ENCODE measurements at regions not wholly inside any gene's neighbourhood (a gene's known extent, or its start where the extent isn't known, plus 50 kb on each side); places are given as distances from the start of the nearest gene placed in this dataset.

- H3K9me2 ChIP-seq (replicated peaks; ENCODE audit: low read depth, low read length): no peaks in the 10 kb centered on the region
- no peak overlapping the region for H2AFZ ChIP-seq (ENCODE audit: low read length)
- H3K4me1 ChIP-seq (ENCODE audit: insufficient read depth, low read length, poor library complexity, severe bottlenecking): peaks cover 70% of the 10 kb centered on the region
Measured at GRCh38 chr3:30350901-30351300, 255.5 kb upstream of the TGFBR2 start.

DNA sequence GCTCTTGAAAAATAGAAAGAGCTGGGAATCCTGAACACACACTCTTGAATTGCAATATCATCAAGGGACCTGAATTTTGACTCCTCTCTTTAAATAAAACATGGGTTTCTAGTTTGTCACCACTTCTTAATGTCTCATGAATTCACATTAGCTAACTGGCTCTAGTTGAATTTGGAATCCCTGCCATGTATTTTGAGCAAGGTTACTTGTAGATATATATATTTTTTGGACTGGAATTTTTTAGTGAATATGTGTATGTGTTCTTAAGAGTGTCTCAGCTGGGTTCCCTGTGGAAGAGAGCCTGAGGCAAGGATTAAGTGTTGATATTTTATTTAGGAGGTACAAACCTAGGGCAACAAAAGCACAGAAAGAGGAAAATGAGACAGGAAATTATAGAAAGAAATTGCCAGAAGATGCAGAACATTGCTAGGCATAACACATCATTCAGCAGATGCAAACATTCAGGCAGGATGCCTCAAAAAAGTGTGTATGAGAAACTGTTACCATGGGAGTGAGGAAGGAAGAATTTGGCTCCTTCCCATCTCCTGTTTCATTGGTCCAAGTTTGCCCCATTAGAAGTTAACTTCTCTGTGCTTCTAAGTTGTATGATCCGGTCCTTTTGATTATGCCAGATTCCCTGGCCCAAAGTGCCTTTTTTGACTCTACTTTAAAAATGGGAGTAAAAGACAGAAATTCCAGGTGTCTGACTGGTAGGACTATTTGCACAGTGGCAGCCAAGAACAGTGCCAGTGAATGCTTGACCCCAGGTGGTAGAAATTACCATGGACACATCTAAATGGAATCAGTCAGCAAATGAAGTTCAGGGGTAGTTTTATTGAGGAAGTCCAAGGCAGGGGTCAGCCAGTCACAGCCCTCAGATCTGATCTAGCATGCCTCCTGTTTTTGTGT lies 253.7 kb upstream of the TGFBR2 start:
- H3K9ac ChIP-seq (ENCODE audit: low read depth, low read length, poor library complexity, severe bottlenecking): no peak overlapping the region
- H3K9me3 ChIP-seq (ENCODE audit: insufficient read depth, low read depth, low read length): no peaks in the 10 kb centered on the region
- H3K9me2 ChIP-seq (replicated peaks; ENCODE audit: low read depth, low read length): no peaks in the 10 kb centered on the region

More at GRCh38 chr3:30350901-30351300, 255.5 kb upstream of the TGFBR2 start:
- H3K4me3 ChIP-seq (ENCODE audit: low read length, poor library complexity, severe bottlenecking): no peak overlapping the region
- H4K20me1 ChIP-seq (ENCODE audit: insufficient read depth, low read length, poor library complexity, severe bottlenecking): no peaks in the 10 kb centered on the region
- H3K9ac ChIP-seq (ENCODE audit: low read depth, low read length, poor library complexity, severe bottlenecking): no peak overlapping the region
- no peaks in the 10 kb centered on the region for H3K9me3 ChIP-seq (ENCODE audit: insufficient read depth, low read depth, low read length)
- no peak overlapping the region for H3K4me2 ChIP-seq (ENCODE audit: low read depth, low read length, poor library complexity, severe bottlenecking)
- no peaks in the 10 kb centered on the region for H3K27me3 ChIP-seq (ENCODE audit: insufficient read depth, low read length, poor library complexity, severe bottlenecking)
- no peaks in the 10 kb centered on the region for H3K36me3 ChIP-seq (ENCODE audit: insufficient read depth, low read length)
- no peaks in the 10 kb centered on the region for H3K79me2 ChIP-seq (ENCODE audit: insufficient read depth, low read length)
- no peaks in the 10 kb centered on the region for H3F3A ChIP-seq (ENCODE audit: low read depth)
- TF ChIP-seq, protein P1, sequence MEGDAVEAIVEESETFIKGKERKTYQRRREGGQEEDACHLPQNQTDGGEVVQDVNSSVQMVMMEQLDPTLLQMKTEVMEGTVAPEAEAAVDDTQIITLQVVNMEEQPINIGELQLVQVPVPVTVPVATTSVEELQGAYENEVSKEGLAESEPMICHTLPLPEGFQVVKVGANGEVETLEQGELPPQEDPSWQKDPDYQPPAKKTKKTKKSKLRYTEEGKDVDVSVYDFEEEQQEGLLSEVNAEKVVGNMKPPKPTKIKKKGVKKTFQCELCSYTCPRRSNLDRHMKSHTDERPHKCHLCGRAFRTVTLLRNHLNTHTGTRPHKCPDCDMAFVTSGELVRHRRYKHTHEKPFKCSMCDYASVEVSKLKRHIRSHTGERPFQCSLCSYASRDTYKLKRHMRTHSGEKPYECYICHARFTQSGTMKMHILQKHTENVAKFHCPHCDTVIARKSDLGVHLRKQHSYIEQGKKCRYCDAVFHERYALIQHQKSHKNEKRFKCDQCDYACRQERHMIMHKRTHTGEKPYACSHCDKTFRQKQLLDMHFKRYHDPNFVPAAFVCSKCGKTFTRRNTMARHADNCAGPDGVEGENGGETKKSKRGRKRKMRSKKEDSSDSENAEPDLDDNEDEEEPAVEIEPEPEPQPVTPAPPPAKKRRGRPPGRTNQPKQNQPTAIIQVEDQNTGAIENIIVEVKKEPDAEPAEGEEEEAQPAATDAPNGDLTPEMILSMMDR (conservative IDR thresholded peaks at IDR 0.05; ENCODE audit: low read length): no peak
- no peak for TF ChIP-seq EZH2phosphoT487 (IDR thresholded peaks at IDR 0.05; ENCODE audit: borderline replicate concordance)

DNA sequence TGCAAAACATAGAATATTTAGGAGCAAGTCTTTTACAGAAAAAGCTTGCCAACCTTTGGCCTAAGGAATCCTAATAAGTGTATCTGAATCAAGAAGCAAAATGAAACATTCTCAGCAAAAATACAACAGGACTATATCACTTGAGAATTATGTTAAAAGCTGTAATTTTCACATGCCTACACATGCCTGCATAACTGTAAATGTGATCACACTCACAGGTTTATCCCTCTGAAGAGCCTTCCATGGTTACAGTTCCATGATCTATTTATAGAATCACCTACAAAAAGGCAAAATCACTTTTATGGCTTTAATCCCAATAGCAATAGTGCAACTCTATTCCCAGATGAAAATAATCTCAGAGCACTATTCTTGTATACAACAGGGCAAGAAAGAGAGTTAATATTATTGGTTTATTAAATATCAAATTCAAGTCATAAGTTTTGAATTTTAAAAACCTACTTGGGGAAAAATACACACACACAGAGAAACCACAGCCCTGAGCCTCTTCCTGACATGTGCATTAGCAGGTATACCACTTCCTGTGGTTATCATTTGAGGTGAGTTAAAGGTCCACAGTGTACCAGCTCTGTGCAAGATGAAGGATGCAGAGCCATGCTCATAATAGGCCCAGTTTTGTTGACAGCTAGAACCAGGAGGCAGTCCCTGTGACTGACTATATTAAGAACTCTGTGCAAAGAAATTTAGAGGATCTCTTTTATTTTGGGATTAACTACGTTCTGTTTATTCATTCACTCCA lies 252.5 kb upstream of the TGFBR2 start:
- Histone ChIP-seq H3K79me2 (ENCODE audit: insufficient read depth, low read length) (no peaks in the 10 kb centered on the region), H3K36me3 (ENCODE audit: insufficient read depth, low read length) (no peaks in the 10 kb centered on the region), H3F3A (ENCODE audit: low read depth) (no peaks in the 10 kb centered on the region), H4K20me1 (ENCODE audit: insufficient read depth, low read length, poor library complexity, severe bottlenecking) (no peaks in the 10 kb centered on the region), H3K4me3 (ENCODE audit: low read length, poor library complexity, severe bottlenecking) (peak overlapping the region; percentile 42), H3K27me3 (ENCODE audit: insufficient read depth, low read length, poor library complexity, severe bottlenecking) (no peaks in the 10 kb centered on the region), H2AFZ (ENCODE audit: low read length) (no peak overlapping the region), H3K9me3 (ENCODE audit: insufficient read depth, low read depth, low read length) (no peaks in the 10 kb centered on the region), H3K4me2 (ENCODE audit: low read depth, low read length, poor library complexity, severe bottlenecking) (peak overlapping the region; percentile 65), H3K9me2 (replicated peaks; ENCODE audit: low read depth, low read length) (no peaks in the 10 kb centered on the region), H3K4me1 (ENCODE audit: insufficient read depth, low read length, poor library complexity, severe bottlenecking) (peaks cover 48% of the 10 kb centered on the region), H3K9ac (ENCODE audit: low read depth, low read length, poor library complexity, severe bottlenecking) (no peak overlapping the region)
- TF ChIP-seq, protein P1 (conservative IDR thresholded peaks at IDR 0.05; ENCODE audit: low read length): no peak
- peak; percentile 78; the same call in 1 of the 2 replicates for TF ChIP-seq EZH2phosphoT487 (IDR thresholded peaks at IDR 0.05; ENCODE audit: borderline replicate concordance)

More for the DNA sequence above, 253.7 kb upstream of the TGFBR2 start:
- no peaks in the 10 kb centered on the region for H4K20me1 ChIP-seq (ENCODE audit: insufficient read depth, low read length, poor library complexity, severe bottlenecking)
- H3F3A ChIP-seq (ENCODE audit: low read depth): no peaks in the 10 kb centered on the region
- no peak overlapping the region for H3K4me2 ChIP-seq (ENCODE audit: low read depth, low read length, poor library complexity, severe bottlenecking)
- H3K4me1 ChIP-seq (ENCODE audit: insufficient read depth, low read length, poor library complexity, severe bottlenecking): peaks cover 61% of the 10 kb centered on the region
- no peak overlapping the region for H2AFZ ChIP-seq (ENCODE audit: low read length)
- H3K27me3 ChIP-seq (ENCODE audit: insufficient read depth, low read length, poor library complexity, severe bottlenecking): no peaks in the 10 kb centered on the region
- TF ChIP-seq, protein P1 (conservative IDR thresholded peaks at IDR 0.05; ENCODE audit: low read length): no peak
- TF ChIP-seq EZH2phosphoT487 (IDR thresholded peaks at IDR 0.05; ENCODE audit: borderline replicate concordance): no peak
- no peaks in the 10 kb centered on the region for H3K36me3 ChIP-seq (ENCODE audit: insufficient read depth, low read length)
- no peak overlapping the region for H3K4me3 ChIP-seq (ENCODE audit: low read length, poor library complexity, severe bottlenecking)
- H3K79me2 ChIP-seq (ENCODE audit: insufficient read depth, low read length): no peaks in the 10 kb centered on the region
